Endodermal cell (in vitro differentiated cells): ENCODE measurements at regions not wholly inside any gene's neighbourhood (a gene's known extent, or its start where the extent isn't known, plus 50 kb on each side); places are given as distances from the start of the nearest gene placed in this dataset.

Source experiments
- DNase-seq: peaks from one replicate; pipeline ENCODE4 v3.0.0-alpha.2; 2017
- H3K27ac ChIP-seq: 2 replicates; pipeline ENCODE4 v1.5.1; 2013; ENCODE audit warnings: mild to moderate bottlenecking, low read depth, low read length, moderate library complexity
- H3K27me3 ChIP-seq: 2 replicates; pipeline ENCODE4 v1.6.1; 2013; ENCODE audit warnings: mild to moderate bottlenecking, low read length, moderate library complexity; ENCODE audit not compliant: insufficient read depth, control insufficient read depth, poor library complexity, severe bottlenecking
- H3K36me3 ChIP-seq: 2 replicates; pipeline ENCODE4 v1.7.0; 2013; ENCODE audit warnings: mild to moderate bottlenecking, low read length, moderate library complexity; ENCODE audit not compliant: control insufficient read depth, insufficient read depth
- H3K4me1 ChIP-seq: one replicate; pipeline ENCODE4 v1.7.0; 2013; ENCODE audit warnings: low read length; ENCODE audit not compliant: control insufficient read depth, insufficient read depth
- H3K4me3 ChIP-seq: 2 replicates; pipeline ENCODE4 v1.5.1; 2013; ENCODE audit warnings: mild to moderate bottlenecking, low read length, moderate library complexity
- H3K9ac ChIP-seq: 2 replicates; pipeline ENCODE4 v1.6.1; 2013; ENCODE audit warnings: mild to moderate bottlenecking, low read length, moderate library complexity; ENCODE audit not compliant: poor library complexity, severe bottlenecking; ENCODE audit errors: extremely low read depth
- H3K9me3 ChIP-seq: 2 replicates; pipeline ENCODE4 v1.6.1; 2013; ENCODE audit warnings: mild to moderate bottlenecking, low read length, moderate library complexity; ENCODE audit not compliant: control insufficient read depth
- H3K27ac Mint-ChIP-seq: 2 replicates; pipeline ENCODE4 v1.8.0; 2020; ENCODE audit warnings: mixed read lengths
- H3K27me3 Mint-ChIP-seq: 2 replicates; pipeline ENCODE4 v1.8.0; 2021; ENCODE audit warnings: mild to moderate bottlenecking, mixed read lengths; ENCODE audit not compliant: insufficient read depth
- H3K36me3 Mint-ChIP-seq: 2 replicates; pipeline ENCODE4 v1.8.0; 2020; ENCODE audit warnings: low read depth, mixed read lengths
- H3K4me1 Mint-ChIP-seq: 2 replicates; pipeline ENCODE4 v1.8.0; 2020; ENCODE audit warnings: mixed read lengths
- H3K4me3 Mint-ChIP-seq: 2 replicates; pipeline ENCODE4 v1.8.0; 2020; ENCODE audit warnings: mild to moderate bottlenecking, moderate library complexity, mixed read lengths
- H3K9me3 Mint-ChIP-seq: 2 replicates; pipeline ENCODE4 v1.8.0; 2020; ENCODE audit warnings: mild to moderate bottlenecking, mixed read lengths
- WGBS, 2 experiments: methylation state at CpG; one replicate each; pipeline versions ENCODE4 v1.1.5 to v1.1.7; 2013; ENCODE audit warnings: missing lambda C conversion rate in 2 of 2, mixed read lengths in 1 of 2; ENCODE audit not compliant: insufficient coverage in 1 of 2, insufficient read length in 1 of 2; 5-methylcytosine and 5-hydroxymethylcytosine counted together
- TF ChIP-seq, protein P1 (sequence below): fragments of 200-600 bp; sonication (generic); conservative IDR thresholded peaks from 2 replicates; pipeline ENCODE4 v1.5.0; 2021; ENCODE audit warnings: antibody characterized with exemption, mild to moderate bottlenecking

DNA sequence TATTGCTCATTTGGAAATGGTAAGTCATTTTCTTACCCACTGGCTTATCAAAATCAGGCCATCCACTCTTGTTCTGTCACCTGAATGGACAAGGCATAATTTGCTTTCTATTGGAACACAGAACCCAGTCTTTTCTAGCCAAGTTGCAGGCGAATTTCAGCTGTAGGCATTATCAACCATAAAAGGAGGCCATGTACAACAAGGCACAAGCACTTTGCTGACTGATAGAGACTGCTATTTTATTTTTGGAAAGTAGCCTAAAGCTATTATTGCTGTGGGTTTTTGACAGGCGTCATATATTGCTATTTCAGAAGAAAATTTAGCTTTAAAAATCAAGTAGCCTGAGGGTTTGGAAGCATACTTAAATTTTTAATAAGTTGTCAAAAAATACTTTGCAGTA is 344.2 kb downstream of the HDGFL1 start:
- no peak overlapping the region for H3K9ac ChIP-seq
- DNase-seq, result no peak
- no peaks in the 10 kb centered on the region for H3K9me3 ChIP-seq
- H3K27me3 ChIP-seq, result no peaks in the 10 kb centered on the region
- Mint-ChIP-seq H3K36me3 (no peaks in the 10 kb centered on the region), H3K4me3 (no peak overlapping the region), H3K4me1 (no peaks in the 10 kb centered on the region), H3K27me3 (no peaks in the 10 kb centered on the region), H3K9me3 (no peaks in the 10 kb centered on the region), H3K27ac (no peak overlapping the region)
- no peaks in the 10 kb centered on the region for H3K4me1 ChIP-seq
- H3K4me3 ChIP-seq, result no peak overlapping the region
- no peaks in the 10 kb centered on the region for H3K36me3 ChIP-seq
- TF ChIP-seq, protein P1, sequence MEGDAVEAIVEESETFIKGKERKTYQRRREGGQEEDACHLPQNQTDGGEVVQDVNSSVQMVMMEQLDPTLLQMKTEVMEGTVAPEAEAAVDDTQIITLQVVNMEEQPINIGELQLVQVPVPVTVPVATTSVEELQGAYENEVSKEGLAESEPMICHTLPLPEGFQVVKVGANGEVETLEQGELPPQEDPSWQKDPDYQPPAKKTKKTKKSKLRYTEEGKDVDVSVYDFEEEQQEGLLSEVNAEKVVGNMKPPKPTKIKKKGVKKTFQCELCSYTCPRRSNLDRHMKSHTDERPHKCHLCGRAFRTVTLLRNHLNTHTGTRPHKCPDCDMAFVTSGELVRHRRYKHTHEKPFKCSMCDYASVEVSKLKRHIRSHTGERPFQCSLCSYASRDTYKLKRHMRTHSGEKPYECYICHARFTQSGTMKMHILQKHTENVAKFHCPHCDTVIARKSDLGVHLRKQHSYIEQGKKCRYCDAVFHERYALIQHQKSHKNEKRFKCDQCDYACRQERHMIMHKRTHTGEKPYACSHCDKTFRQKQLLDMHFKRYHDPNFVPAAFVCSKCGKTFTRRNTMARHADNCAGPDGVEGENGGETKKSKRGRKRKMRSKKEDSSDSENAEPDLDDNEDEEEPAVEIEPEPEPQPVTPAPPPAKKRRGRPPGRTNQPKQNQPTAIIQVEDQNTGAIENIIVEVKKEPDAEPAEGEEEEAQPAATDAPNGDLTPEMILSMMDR, result no peak
- WGBS, 2 experiments, result 91 to 94% methylated on average over 2 of the region's 2 CpGs
- H3K27ac ChIP-seq, result no peak overlapping the region

DNA sequence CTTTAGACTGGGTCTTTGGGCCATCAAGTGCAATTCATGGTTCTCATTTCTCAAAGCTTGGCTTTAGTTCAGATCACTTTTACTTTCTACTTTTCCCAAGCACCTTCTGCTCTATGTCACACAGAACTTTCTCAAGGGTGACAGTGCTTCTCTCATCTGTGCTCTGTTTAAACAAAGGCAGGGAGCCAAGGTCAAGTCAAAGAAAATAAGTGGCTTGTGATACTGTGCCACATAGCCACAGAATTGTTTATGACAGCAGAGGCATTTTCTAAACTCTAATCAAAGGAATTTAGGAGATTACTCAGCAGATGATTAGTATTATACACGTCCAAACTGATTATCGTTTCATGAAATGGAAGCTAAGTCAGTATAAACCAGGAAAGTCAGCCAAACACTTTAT is 348.0 kb downstream of the HDGFL1 start:
- H3K27ac ChIP-seq, result no peak overlapping the region
- TF ChIP-seq, protein P1, result no peak
- no peaks in the 10 kb centered on the region for H3K4me1 Mint-ChIP-seq

DNA sequence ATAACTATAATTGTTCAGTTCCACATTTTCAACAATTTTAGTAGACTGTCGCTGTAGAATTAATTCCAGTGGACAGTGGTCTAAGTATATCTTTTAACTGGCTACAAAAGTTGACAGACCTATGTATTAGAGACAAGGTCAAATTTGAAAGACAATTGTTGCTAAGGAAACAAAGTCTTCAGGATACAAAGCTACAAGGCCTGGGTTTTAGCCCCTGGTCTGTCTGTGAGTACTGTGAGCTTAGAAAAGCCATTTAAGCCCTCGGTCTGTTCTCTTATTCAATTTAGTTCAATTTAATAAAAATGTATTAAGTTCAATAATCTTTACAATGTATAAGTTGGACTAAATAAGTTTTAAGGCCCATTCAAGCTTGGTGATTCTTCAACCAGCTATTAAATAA is 352.5 kb downstream of the HDGFL1 start:
- Histone ChIP-seq H3K9me3 (no peaks in the 10 kb centered on the region), H3K4me3 (no peak overlapping the region), H3K4me1 (peaks cover 8% of the 10 kb centered on the region), H3K36me3 (no peaks in the 10 kb centered on the region), H3K27me3 (no peaks in the 10 kb centered on the region), H3K27ac (peak overlapping the region; percentile 74), H3K9ac (no peak overlapping the region)
- H3K4me3 Mint-ChIP-seq, result no peak overlapping the region
- TF ChIP-seq, protein P1, result no peak
- no peaks in the 10 kb centered on the region for H3K27me3 Mint-ChIP-seq
- no peaks in the 10 kb centered on the region for H3K9me3 Mint-ChIP-seq
- no peak for DNase-seq
- H3K27ac Mint-ChIP-seq, result no peak overlapping the region
- H3K4me1 Mint-ChIP-seq, result peaks cover 14% of the 10 kb centered on the region
- 14 to 27% methylated on average over 1 to 2 of the region's 2 CpGs for whole genome bisulfite sequencing, 2 experiments
- no peaks in the 10 kb centered on the region for H3K36me3 Mint-ChIP-seq

More for the DNA sequence above, 348.0 kb downstream of the HDGFL1 start:
- H3K4me3 Mint-ChIP-seq, result no peak overlapping the region
- H3K4me3 ChIP-seq, result no peak overlapping the region
- no peaks in the 10 kb centered on the region for H3K9me3 ChIP-seq
- no peaks in the 10 kb centered on the region for H3K36me3 ChIP-seq
- no peaks in the 10 kb centered on the region for H3K27me3 ChIP-seq
- no peaks in the 10 kb centered on the region for H3K36me3 Mint-ChIP-seq
- WGBS, 2 experiments, result 94 to 96% methylated on average over 2 of the region's 2 CpGs
- no peaks in the 10 kb centered on the region for H3K9me3 Mint-ChIP-seq
- H3K9ac ChIP-seq, result no peak overlapping the region
- H3K27ac Mint-ChIP-seq, result no peak overlapping the region
- DNase-seq, result no peak
- H3K4me1 ChIP-seq, result peaks cover 5% of the 10 kb centered on the region
- no peaks in the 10 kb centered on the region for H3K27me3 Mint-ChIP-seq
